ENCODE measurements at regions not wholly inside any gene's neighbourhood (a gene's known extent, or its start where the extent isn't known, plus 50 kb on each side); places are given as distances from the start of the nearest gene placed in this dataset.

DNA sequence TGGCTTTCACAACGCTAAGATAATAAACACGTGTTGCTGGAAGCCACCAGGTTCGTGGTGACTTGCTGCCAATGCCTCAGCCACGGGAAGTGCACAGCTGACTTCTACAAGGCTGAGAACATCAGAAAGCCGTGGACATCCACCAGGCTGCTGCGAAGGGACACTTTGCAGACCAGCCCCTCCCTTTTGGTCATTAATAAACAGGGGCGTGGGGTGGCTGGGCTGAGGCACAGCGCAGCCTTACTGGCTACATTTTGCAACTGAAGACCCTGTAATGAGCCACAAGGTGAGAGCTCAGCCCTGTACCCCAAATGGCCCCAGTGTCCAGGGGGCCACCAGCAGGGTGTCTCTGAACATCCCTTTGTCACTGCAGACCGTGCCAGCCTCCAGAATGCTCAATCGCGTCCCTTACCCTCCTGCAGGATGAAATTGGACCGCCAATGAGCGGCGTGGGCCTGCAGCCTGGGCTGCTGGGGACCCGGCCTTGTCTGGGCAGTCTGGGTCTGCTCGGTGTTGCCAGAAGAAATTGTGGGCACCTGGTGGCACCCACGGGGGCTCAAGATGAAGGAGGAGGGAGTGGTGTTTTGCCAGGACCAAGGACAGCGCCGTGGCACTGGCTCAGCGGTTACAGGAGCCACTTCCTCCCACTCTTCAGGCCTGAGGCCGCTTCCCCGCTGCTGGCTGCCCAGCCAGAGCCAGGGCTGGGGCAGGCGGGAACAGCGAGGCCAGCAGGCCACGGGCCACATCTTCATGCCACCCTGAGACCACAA lies 181.9 kb downstream of the CTTN start:
- TF ChIP-seq, protein P1, sequence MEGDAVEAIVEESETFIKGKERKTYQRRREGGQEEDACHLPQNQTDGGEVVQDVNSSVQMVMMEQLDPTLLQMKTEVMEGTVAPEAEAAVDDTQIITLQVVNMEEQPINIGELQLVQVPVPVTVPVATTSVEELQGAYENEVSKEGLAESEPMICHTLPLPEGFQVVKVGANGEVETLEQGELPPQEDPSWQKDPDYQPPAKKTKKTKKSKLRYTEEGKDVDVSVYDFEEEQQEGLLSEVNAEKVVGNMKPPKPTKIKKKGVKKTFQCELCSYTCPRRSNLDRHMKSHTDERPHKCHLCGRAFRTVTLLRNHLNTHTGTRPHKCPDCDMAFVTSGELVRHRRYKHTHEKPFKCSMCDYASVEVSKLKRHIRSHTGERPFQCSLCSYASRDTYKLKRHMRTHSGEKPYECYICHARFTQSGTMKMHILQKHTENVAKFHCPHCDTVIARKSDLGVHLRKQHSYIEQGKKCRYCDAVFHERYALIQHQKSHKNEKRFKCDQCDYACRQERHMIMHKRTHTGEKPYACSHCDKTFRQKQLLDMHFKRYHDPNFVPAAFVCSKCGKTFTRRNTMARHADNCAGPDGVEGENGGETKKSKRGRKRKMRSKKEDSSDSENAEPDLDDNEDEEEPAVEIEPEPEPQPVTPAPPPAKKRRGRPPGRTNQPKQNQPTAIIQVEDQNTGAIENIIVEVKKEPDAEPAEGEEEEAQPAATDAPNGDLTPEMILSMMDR (conservative IDR thresholded peaks at IDR 0.05): no peak
- TF ChIP-seq EZH2 (IDR thresholded peaks at IDR 0.05; ENCODE audit: low read depth): no peak
